Ishikawa (cell line): ENCODE measurements at regions not wholly inside any gene's neighbourhood (a gene's known extent, or its start where the extent isn't known, plus 50 kb on each side); places are given as distances from the start of the nearest gene placed in this dataset.

Source experiments
- CEBPB ChIP-seq: IDR thresholded peaks from 2 replicates; pipeline ENCODE4 v1.6.1; 2012
- EGR1 ChIP-seq: IDR thresholded peaks from 2 replicates; pipeline ENCODE4 v1.6.1; 2012
- EP300 ChIP-seq: IDR thresholded peaks from 2 replicates; pipeline ENCODE4 v1.6.1; 2012; ENCODE audit warnings: borderline replicate concordance
- FOXM1 ChIP-seq: IDR thresholded peaks from 2 replicates; pipeline ENCODE4 v1.6.1; 2012; ENCODE audit warnings: low read depth, borderline replicate concordance
- REST ChIP-seq: IDR thresholded peaks from 2 replicates; pipeline ENCODE4 v1.6.1; 2012; ENCODE audit warnings: low read depth, mild to moderate bottlenecking
- TAF1 ChIP-seq: IDR thresholded peaks from 2 replicates; pipeline ENCODE4 v1.6.1; 2012; ENCODE audit warnings: low read depth, mild to moderate bottlenecking
- YY1 ChIP-seq: IDR thresholded peaks from 2 replicates; pipeline ENCODE4 v1.6.1; 2012; ENCODE audit warnings: low read depth
- ZBTB7A ChIP-seq: IDR thresholded peaks from 2 replicates; pipeline ENCODE4 v1.6.1; 2012; ENCODE audit warnings: low read depth

- no peak for TF ChIP-seq EGR1
- TF ChIP-seq TAF1 = no peak
- TF ChIP-seq YY1 = no peak
- no peak for TF ChIP-seq CEBPB
- no peak for TF ChIP-seq FOXM1
- TF ChIP-seq EP300 = no peak
- no peak for TF ChIP-seq ZBTB7A
- TF ChIP-seq REST = no peak
Observed at GRCh38 chr3:43917361-43917760, 226.6 kb downstream of the ABHD5 start.
